Sigmoid colon (tissue), 4 donors: ENCODE measurements at regions not wholly inside any gene's neighbourhood (a gene's known extent, or its start where the extent isn't known, plus 50 kb on each side); places are given as distances from the start of the nearest gene placed in this dataset.

Source experiments
- CTCF ChIP-seq, 4 experiments: fragments of 450-650 bp in 3 of 4; fragments of 200-600 bp in 1 of 4; IDR thresholded peaks; one replicate each; pipeline ENCODE4 v1.5.1; 2016 to 2019; ENCODE audit warnings: antibody characterized with exemption in 4 of 4, mild to moderate bottlenecking in 3 of 4, moderate library complexity in 2 of 4
- POLR2AphosphoS5 ChIP-seq, 4 donors: sonication (generic); formaldehyde crosslinking; IDR thresholded peaks; one replicate each; pipeline ENCODE4 v1.6.1; 2017; ENCODE audit warnings: antibody characterized with exemption in 4 of 4

- TF ChIP-seq CTCF (IDR thresholded peaks at IDR 0.05): no peak
- TF ChIP-seq POLR2AphosphoS5 (IDR thresholded peaks at IDR 0.05): no peak
Measured at GRCh38 chr6:126264265-126264664, 75.7 kb upstream of the CENPW start.
